GM19043 (cell line): ENCODE measurements at regions not wholly inside any gene's neighbourhood (a gene's known extent, or its start where the extent isn't known, plus 50 kb on each side); places are given as distances from the start of the nearest gene placed in this dataset.
"Not testable (repeated sequence)": the region's sequence is repeated elsewhere in the genome, so short reads cannot be mapped to it uniquely, and the experiment has no call there.

Source experiments
- ATAC-seq: cut with Tn5 transposase; IDR thresholded peaks from one replicate; pipeline ENCODE4 v1.9.1; 2021; ENCODE audit warnings: low read depth; ENCODE audit not compliant: unreplicated experiment

- no peak for ATAC-seq
These were observed 314.3 kb upstream of the CELF2 start for GRCh38 chr10:10703382-10703781.

GRCh38 chr10:10712155-10712704 lies 305.4 kb upstream of the CELF2 start:
- no peak for ATAC-seq

- no peak for ATAC-seq
These were observed 303.3 kb upstream of the CELF2 start for GRCh38 chr10:10714327-10714726.

- no peak for ATAC-seq
These were observed 300.7 kb upstream of the CELF2 start for GRCh38 chr10:10716972-10717371.

GRCh38 chr10:10722422-10722821 lies 295.2 kb upstream of the CELF2 start:
- ATAC-seq: no peak

- no peak for ATAC-seq
These were observed 292.5 kb upstream of the CELF2 start for GRCh38 chr10:10725196-10725595.

GRCh38 chr10:10726101-10726500 lies 291.6 kb upstream of the CELF2 start:
- ATAC-seq: no peak

GRCh38 chr10:10727411-10727810 lies 290.3 kb upstream of the CELF2 start:
- ATAC-seq: not testable (repeated sequence)

GRCh38 chr10:10727812-10728211 lies 289.9 kb upstream of the CELF2 start:
- no peak for ATAC-seq

GRCh38 chr10:10730471-10731043 lies 287.1 kb upstream of the CELF2 start:
- no peak for ATAC-seq

GRCh38 chr10:10731366-10731765 lies 286.3 kb upstream of the CELF2 start:
- ATAC-seq: no peak

GRCh38 chr10:10734356-10735064 lies 283.2 kb upstream of the CELF2 start:
- no peak for ATAC-seq

GRCh38 chr10:10745291-10745690 lies 272.4 kb upstream of the CELF2 start:
- ATAC-seq: no peak

- no peak for ATAC-seq
These were observed 262.2 kb upstream of the CELF2 start for GRCh38 chr10:10755490-10755889.

GRCh38 chr10:10758306-10758705 lies 259.4 kb upstream of the CELF2 start:
- ATAC-seq: no peak

GRCh38 chr10:10759806-10760205 lies 257.9 kb upstream of the CELF2 start:
- ATAC-seq: not testable (repeated sequence)

GRCh38 chr10:10765017-10765416 lies 252.7 kb upstream of the CELF2 start:
- no peak for ATAC-seq

- no peak for ATAC-seq
These were observed 245.3 kb upstream of the CELF2 start for GRCh38 chr10:10772411-10772810.

GRCh38 chr10:10772874-10773508 lies 244.7 kb upstream of the CELF2 start:
- ATAC-seq: no peak

GRCh38 chr10:10774416-10774815 lies 243.3 kb upstream of the CELF2 start:
- no peak for ATAC-seq

GRCh38 chr10:10776363-10776762 lies 241.3 kb upstream of the CELF2 start:
- ATAC-seq: no peak

GRCh38 chr10:10777279-10777678 lies 240.4 kb upstream of the CELF2 start:
- ATAC-seq: no peak
